ENCODE measurements at regions not wholly inside any gene's neighbourhood (a gene's known extent, or its start where the extent isn't known, plus 50 kb on each side); places are given as distances from the start of the nearest gene placed in this dataset.

DNA sequence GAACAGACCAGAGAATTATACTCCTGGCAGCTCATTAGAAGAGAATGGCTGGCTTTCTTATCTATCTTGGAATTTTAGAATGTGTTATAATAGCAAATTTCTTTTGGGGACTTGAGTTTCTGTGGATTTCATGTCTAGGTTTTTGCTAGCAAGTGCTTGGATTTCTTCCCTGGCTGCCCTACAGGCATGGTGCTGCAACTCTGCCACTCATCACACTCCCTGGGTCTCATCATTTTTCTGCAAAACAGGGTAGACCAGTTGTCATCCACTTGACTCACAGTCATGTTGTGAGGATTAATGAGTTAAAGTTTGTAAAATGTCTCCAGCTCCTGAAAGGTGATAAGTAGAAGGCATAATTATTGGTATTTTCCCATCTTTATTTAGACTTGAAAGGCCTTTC is 60.7 kb upstream of the LCORL start:
- Histone ChIP-seq H3K36me3 (no peaks in the 10 kb centered on the region), H3K9me3 (no peaks in the 10 kb centered on the region), H3K27me3 (no peaks in the 10 kb centered on the region), H3K27ac (no peak overlapping the region), H3K4me3 (no peak overlapping the region), H3K4me1 (no peaks in the 10 kb centered on the region)
- TF ChIP-seq CTCF (IDR thresholded peaks at IDR 0.05) = no peak
- DNase-seq (no peak), ATAC-seq (ENCODE audit: low FRiP score in 2 of 2) (no peak)

GRCh38 chr4:18081708-18082107 is 60.2 kb upstream of the LCORL start:
- Histone ChIP-seq H3K27ac (no peak overlapping the region), H3K4me3 (no peak overlapping the region), H3K4me1 (no peaks in the 10 kb centered on the region), H3K9me3 (no peaks in the 10 kb centered on the region), H3K36me3 (no peaks in the 10 kb centered on the region), H3K27me3 (no peaks in the 10 kb centered on the region)
- TF ChIP-seq EP300 (IDR thresholded peaks at IDR 0.05) (no peak), POLR2AphosphoS5 (IDR thresholded peaks at IDR 0.05) (no peak), POLR2A (IDR thresholded peaks at IDR 0.05) (no peak), CTCF (IDR thresholded peaks at IDR 0.05) (no peak)
- 91 to 93% methylated on average over 3 of the region's 3 CpGs for WGBS, 2 donors
- no peak for DNase-seq
- no peak for ATAC-seq (ENCODE audit: low FRiP score in 2 of 2)

DNA sequence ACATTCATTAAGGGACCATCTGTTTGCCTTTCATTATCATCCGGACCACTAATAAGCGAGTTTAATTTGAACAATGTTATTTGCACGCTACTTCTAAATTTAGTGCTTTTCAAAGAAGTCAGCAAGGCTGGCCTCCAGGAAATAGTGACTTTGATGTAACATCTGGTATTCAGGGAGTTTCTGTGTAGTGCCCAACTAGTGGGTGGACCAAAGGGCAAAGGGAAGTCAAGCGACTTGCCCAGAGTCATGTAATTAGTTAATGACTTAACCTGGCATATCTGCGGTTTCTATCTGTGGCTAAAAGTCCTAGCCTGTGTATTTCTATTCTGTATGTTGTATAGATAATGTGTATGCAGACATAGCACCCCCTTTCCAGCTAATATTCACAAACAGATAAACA is 56.3 kb upstream of the LCORL start:
- Histone ChIP-seq H3K27me3 (no peaks in the 10 kb centered on the region), H3K4me3 (no peak overlapping the region), H3K27ac (no peak overlapping the region), H3K4me1 (peaks cover 0 to 4% (median 0%) of the 10 kb centered on the region in 4 donors), H3K36me3 (no peaks in the 10 kb centered on the region), H3K9me3 (no peaks in the 10 kb centered on the region)
- WGBS, 2 donors = 58 to 62% methylated on average over 5 of the region's 5 CpGs
- DNase-seq (no peak), ATAC-seq (ENCODE audit: low FRiP score in 2 of 2) (no peak)
- TF ChIP-seq EP300 (IDR thresholded peaks at IDR 0.05) (no peak), POLR2A (IDR thresholded peaks at IDR 0.05) (no peak), POLR2AphosphoS5 (IDR thresholded peaks at IDR 0.05) (no peak), CTCF (IDR thresholded peaks at IDR 0.05) (no peak)

DNA sequence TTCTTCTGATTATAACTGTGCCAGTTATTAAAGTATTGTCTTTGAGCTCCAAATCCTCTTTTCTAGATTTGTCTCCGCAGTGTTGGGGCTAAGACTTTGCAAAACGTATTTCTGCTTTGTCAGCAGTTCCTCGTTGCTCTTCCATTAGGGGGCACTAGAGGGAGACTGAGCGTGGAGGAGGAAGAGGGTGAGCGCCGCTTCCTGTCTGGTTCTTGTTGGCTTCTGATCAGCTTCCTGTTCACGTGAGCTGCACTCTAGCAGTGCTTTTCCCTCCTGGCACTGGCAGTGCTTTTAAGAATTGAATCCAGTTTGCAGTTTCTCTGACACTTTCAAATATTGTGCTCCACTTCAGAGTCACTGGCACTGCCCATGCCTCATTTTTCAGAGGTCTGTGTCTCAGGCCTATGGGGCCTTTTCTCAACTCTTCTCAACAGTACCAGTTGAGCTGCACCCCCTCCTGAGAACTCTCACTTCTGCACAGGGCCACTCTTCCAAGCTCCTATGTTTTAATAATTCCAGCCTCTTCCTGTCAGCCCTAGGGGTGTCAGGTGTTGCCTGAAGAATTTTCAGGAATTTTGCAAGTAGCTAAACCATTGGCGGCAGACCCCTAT is 54.4 kb upstream of the LCORL start:
- no peak for TF ChIP-seq POLR2AphosphoS5 (IDR thresholded peaks at IDR 0.05)
- no peak for TF ChIP-seq POLR2A (IDR thresholded peaks at IDR 0.05)
- no peak for TF ChIP-seq EP300 (IDR thresholded peaks at IDR 0.05)
- peak in 1 of 6 experiments; percentile 28 for TF ChIP-seq CTCF (IDR thresholded peaks at IDR 0.05)
- H3K27ac ChIP-seq = no peak overlapping the region
- peaks cover 0 to 4% (median 0%) of the 10 kb centered on the region in 4 donors for H3K4me1 ChIP-seq
- no peak overlapping the region for H3K4me3 ChIP-seq
- DNase-seq (no peak), ATAC-seq (ENCODE audit: low FRiP score in 2 of 2) (peak in 1 of 2 donors; percentile 53)
- no peaks in the 10 kb centered on the region for H3K27me3 ChIP-seq
- WGBS, 2 donors = 49 to 61% methylated on average over 8 of the region's 8 CpGs
- no peaks in the 10 kb centered on the region for H3K9me3 ChIP-seq
- no peaks in the 10 kb centered on the region for H3K36me3 ChIP-seq

- Histone ChIP-seq H3K27me3 (no peaks in the 10 kb centered on the region), H3K4me3 (no peak overlapping the region), H3K36me3 (no peaks in the 10 kb centered on the region), H3K4me1 (peaks cover 0 to 4% (median 0%) of the 10 kb centered on the region in 4 donors), H3K27ac (no peak overlapping the region), H3K9me3 (no peaks in the 10 kb centered on the region)
- ATAC-seq (ENCODE audit: low FRiP score in 2 of 2) (no peak), DNase-seq (no peak)
- TF ChIP-seq CTCF (IDR thresholded peaks at IDR 0.05) (no peak), POLR2A (IDR thresholded peaks at IDR 0.05) (no peak)
Observed at GRCh38 chr4:18071894-18072293, 50.3 kb upstream of the LCORL start.
